GM19035 (cell line): ENCODE measurements at regions not wholly inside any gene's neighbourhood (a gene's known extent, or its start where the extent isn't known, plus 50 kb on each side); places are given as distances from the start of the nearest gene placed in this dataset.
A peak's percentile ranks its signal among the peaks of the same experiment; 100 is the strongest.

Source experiments
- ATAC-seq: cut with Tn5 transposase; IDR thresholded peaks from one replicate; pipeline ENCODE4 v1.9.1; 2021; ENCODE audit not compliant: unreplicated experiment

GRCh38 chr11:109153836-109154235, 268.2 kb upstream of the C11orf87 start:
- ATAC-seq: no peak

- peak; percentile 85 for ATAC-seq
These were observed 266.7 kb upstream of the C11orf87 start for GRCh38 chr11:109155291-109155690.

- ATAC-seq: no peak
These were observed 257.0 kb upstream of the C11orf87 start for GRCh38 chr11:109165035-109165434.

- ATAC-seq: no peak
These were observed 255.5 kb upstream of the C11orf87 start for GRCh38 chr11:109166441-109166840.

GRCh38 chr11:109173504-109173903, 248.5 kb upstream of the C11orf87 start:
- no peak for ATAC-seq

GRCh38 chr11:109184376-109184775, 237.6 kb upstream of the C11orf87 start:
- ATAC-seq: no peak

GRCh38 chr11:109192864-109193263, 229.1 kb upstream of the C11orf87 start:
- ATAC-seq: no peak

GRCh38 chr11:109193880-109194279, 228.1 kb upstream of the C11orf87 start:
- ATAC-seq: no peak

GRCh38 chr11:109196016-109196415, 226.0 kb upstream of the C11orf87 start:
- ATAC-seq: no peak

GRCh38 chr11:109197656-109198055, 224.3 kb upstream of the C11orf87 start:
- ATAC-seq: no peak

- no peak for ATAC-seq
These were observed 218.8 kb upstream of the C11orf87 start for GRCh38 chr11:109203176-109203575.

GRCh38 chr11:109205312-109205711, 216.7 kb upstream of the C11orf87 start:
- no peak for ATAC-seq

- ATAC-seq: no peak
These were observed 213.9 kb upstream of the C11orf87 start for GRCh38 chr11:109208121-109208520.

GRCh38 chr11:109209572-109209971, 212.4 kb upstream of the C11orf87 start:
- no peak for ATAC-seq

- ATAC-seq: no peak
These were observed 200.8 kb upstream of the C11orf87 start for GRCh38 chr11:109221190-109221589.

GRCh38 chr11:109222761-109223160, 199.2 kb upstream of the C11orf87 start:
- no peak for ATAC-seq

- ATAC-seq: no peak
These were observed 198.5 kb upstream of the C11orf87 start for GRCh38 chr11:109223451-109223850.

- no peak for ATAC-seq
These were observed 192.3 kb upstream of the C11orf87 start for GRCh38 chr11:109229682-109230081.

- ATAC-seq: no peak
These were observed 185.8 kb upstream of the C11orf87 start for GRCh38 chr11:109236188-109236587.

- ATAC-seq: no peak
These were observed 185.3 kb upstream of the C11orf87 start for GRCh38 chr11:109236696-109237095.

GRCh38 chr11:109237636-109238035, 184.4 kb upstream of the C11orf87 start:
- ATAC-seq: no peak

- ATAC-seq: no peak
These were observed 179.9 kb upstream of the C11orf87 start for GRCh38 chr11:109241988-109242536.

- ATAC-seq: no peak
These were observed 174.9 kb upstream of the C11orf87 start for GRCh38 chr11:109247071-109247470.
